Left kidney (tissue), 1 donor: ENCODE measurements at regions not wholly inside any gene's neighbourhood (a gene's known extent, or its start where the extent isn't known, plus 50 kb on each side); places are given as distances from the start of the nearest gene placed in this dataset.
"Not testable (repeated sequence)": the region's sequence is repeated elsewhere in the genome, so short reads cannot be mapped to it uniquely, and the experiment has no call there.

ENCODE experiments used
- DNase-seq: peaks from one replicate; pipeline ENCODE4 v3.0.0-alpha.2; 2013

- no peak for DNase-seq
These were observed 87.4 kb upstream of the WAC start for GRCh38 chr10:28445516-28445915.

GRCh38 chr10:28449382-28449781 lies 83.5 kb upstream of the WAC start:
- no peak for DNase-seq

DNA sequence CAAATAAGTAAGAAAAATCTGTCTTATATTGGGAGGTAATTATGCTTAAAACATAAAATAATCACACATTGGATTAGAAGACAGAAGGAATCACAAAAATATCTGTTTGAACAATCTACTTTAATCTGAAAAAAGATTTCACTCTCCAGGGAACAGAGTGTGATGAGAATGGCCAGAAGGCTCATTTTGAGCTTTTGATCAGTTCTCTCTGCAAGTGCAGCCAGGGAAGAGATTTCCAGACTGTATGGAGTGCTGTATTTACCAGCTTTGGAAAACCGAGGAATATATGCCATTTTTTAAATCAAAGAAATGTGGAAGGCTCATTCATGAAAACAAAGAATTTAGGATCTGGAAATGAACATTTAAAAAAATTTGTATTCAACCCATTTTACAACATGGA lies 83.0 kb upstream of the WAC start:
- no peak for DNase-seq

DNA sequence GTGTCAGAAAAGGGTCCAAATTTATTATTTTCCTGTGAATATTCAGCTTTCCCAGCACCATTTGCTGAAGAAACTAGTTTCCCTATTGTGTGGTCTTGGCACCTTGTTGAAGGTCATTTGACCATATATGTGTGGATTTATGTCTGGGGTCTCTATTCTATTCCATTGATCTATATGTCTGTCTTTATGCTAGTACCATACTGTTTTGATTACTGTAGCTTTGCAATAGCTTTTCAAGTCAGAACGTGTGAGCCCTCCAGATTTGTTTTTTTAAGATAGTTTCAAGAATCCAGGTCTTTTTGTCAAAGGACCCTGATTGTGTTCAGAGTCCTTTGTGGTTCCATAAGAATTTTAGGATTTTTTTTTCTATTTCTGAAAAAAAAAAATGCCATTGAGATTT lies 79.0 kb upstream of the WAC start:
- DNase-seq: no peak

DNA sequence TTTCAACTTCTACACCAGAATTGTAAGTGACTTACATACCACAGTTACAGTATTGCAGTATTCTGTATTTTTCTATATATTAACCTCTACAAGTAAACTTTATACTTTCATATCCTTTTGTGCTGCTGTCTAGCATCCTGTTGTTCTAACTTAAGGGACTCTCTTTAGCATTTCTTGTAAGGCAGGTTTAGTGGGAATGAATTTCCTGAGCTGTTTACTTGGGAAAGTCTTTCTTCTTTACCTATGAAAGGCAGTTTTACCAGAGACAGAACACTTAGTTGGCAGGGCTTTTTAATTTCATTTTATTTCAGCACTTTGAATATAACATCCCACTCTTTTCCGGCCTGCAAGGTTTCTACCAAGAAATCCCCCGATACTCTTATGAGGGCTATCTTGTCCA lies 75.8 kb upstream of the WAC start:
- no peak for DNase-seq

DNA sequence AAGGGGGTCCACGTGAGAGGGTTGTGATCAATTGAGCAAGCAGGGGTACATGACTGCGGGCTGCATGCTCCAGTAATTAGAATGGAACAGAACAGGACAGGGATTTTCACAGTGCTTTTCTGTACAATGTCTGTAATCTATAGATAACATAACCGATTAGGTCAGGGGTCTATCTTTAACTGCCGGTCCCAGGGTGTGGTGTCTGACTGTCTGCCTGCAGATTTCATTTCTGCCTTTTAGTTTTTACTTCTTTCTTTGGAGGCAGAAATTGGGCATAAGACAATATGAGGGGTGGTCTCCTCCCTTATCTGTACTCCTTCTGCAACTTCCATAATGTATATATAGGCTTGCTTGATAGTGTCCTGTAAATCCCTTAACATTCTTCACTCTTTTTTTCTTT lies 75.0 kb upstream of the WAC start:
- not testable (repeated sequence) for DNase-seq

- no peak for DNase-seq
These were observed 73.3 kb upstream of the WAC start for GRCh38 chr10:28459453-28460144.

- DNase-seq: no peak
These were observed 69.8 kb upstream of the WAC start for GRCh38 chr10:28463141-28463540.

DNA sequence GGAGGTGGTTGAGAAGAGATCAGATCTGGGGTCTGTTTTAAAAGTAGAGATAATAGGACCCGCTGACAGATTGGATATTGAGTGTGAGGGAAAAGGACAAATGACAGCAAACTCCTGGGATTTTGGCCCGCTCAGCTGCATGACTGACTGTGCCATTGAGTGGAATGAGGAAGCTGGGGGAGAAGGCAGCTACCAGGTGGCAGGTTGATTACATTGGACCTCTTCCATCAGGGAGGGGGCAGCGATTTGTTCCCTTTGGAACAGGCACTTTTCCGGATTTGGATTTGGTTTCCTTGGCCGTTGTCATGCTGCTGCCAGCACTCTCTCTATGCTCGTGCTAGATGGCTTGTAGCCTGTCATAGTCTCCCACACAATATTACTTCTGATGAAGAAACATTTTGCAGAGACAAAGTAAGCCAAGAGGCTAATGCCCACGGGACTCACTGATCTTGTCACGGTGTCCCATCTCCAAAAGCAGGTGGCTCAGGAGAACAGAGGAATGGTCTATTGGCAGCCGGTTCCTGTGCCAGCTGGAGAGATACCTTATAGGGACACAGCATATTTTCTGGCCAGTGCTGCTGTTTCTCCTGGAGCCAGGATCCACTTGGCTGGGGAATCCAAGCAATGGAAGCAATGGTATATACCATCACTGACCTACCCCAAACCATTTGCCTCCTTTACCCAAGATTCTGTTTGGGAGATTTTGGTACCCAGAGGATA lies 69.1 kb upstream of the WAC start:
- DNase-seq: no peak

- DNase-seq: no peak
These were observed 65.3 kb upstream of the WAC start for GRCh38 chr10:28467615-28468014.

- no peak for DNase-seq
These were observed 64.0 kb upstream of the WAC start for GRCh38 chr10:28468707-28469483.

DNA sequence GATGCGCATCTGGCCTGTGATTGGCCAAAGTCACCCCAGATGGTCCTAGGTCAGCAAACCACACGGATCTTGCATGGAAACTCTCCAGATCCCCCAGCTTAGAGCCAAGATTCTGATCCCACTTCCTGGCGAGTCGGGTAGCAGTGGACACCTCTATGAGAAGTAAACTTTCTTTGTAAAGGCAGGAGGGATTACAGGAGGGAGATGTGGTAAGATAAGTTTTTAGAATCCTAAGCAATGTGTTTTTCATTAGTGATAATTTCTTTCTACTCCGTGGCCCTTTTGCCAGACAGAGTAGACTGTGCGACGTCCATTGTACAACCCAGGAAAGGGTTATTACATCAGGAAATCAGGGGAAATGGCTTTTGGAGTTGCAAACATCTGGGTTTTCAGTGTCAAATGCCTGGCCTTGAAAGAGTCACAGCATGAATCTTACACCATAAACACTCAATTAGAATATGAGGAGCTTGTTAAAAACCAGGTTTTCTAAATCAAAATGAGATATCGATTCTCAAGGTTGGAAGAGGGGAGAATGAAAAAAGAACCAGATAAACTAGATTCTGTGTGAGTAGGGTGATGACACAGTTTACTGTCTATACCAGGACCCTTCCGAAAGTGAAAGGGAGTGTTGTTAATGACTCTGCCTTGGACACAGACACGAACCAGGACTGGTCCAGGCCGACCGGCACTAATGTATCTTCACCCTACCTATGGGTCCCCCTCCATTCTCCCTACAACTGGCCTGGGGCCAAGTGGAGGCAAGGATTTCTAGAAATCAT lies 61.9 kb upstream of the WAC start:
- no peak for DNase-seq

DNA sequence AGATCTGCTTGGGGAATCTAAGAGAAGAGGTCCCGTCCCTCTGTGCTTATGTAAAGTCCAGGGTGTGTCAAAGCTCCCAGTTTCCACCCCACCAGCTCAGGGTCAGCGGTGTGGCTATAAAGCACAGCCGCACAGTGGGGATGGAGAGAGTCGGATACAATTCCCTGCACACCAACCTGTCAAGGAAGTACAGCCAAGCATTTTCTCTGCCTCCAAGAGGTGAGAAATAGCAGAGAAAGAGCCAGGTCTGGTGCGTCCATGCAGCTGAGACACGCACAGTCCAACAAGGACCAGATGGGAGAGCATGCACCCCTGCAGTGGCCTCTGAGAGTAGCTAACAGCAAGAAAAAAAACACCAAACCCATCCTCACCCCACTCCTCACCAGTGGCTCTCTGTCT lies 61.3 kb upstream of the WAC start:
- no peak for DNase-seq

GRCh38 chr10:28478646-28479045 lies 54.3 kb upstream of the WAC start:
- DNase-seq: no peak

GRCh38 chr10:28479425-28479865 lies 53.5 kb upstream of the WAC start:
- no peak for DNase-seq

- no peak for DNase-seq
These were observed 52.8 kb upstream of the WAC start for GRCh38 chr10:28479927-28480627.

- no peak for DNase-seq
These were observed 52.3 kb upstream of the WAC start for GRCh38 chr10:28480628-28480965.

DNA sequence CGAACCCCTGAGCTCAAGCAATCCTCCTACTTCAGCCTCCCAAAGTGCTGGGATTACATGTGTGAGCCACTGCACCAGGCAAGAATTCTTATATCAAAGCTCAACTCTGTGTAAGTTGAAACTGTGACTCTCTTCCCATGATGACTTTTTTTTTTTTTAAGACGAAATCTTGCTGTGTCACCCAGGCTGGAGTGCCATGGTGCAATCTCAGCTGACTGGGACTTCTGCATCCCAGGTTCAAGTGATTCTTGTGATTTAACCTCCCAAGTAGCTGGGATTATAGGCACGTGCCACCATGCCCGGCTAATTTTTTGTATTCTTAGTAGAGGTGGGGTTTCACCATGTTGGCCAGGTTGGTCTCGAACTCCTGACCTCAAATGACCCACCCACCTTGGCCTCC lies 51.6 kb upstream of the WAC start:
- DNase-seq: not testable (repeated sequence)

GRCh38 chr10:28481968-28482367 lies 51.0 kb upstream of the WAC start:
- DNase-seq: no peak
